ENCODE measurements at regions not wholly inside any gene's neighbourhood (a gene's known extent, or its start where the extent isn't known, plus 50 kb on each side); places are given as distances from the start of the nearest gene placed in this dataset.
"Not testable (repeated sequence)": the region's sequence is repeated elsewhere in the genome, so short reads cannot be mapped to it uniquely, and the experiment has no call there.

DNA sequence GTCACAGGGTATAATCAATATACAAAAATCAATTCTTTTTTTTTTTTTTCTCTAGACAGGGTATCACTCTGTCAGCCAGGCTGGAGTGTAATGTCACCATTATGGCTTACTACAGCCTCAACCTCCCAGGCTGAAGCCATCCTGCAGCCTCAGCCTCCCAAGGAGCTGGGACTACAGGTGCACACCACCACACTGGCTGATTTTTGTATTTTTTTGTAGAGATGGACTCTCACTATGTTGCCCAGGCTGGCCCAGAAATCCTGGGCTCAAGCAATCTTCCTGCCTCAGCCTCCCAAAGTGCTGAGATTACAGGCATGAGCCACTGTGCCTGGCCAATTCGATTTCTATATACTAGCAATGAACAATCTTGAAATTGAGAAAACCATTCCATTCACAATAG is 263.2 kb downstream of the GOLGA6L6 start:
- TF ChIP-seq POLR2AphosphoS5 (IDR thresholded peaks at IDR 0.05) = not testable (repeated sequence)
- TF ChIP-seq, protein P1, sequence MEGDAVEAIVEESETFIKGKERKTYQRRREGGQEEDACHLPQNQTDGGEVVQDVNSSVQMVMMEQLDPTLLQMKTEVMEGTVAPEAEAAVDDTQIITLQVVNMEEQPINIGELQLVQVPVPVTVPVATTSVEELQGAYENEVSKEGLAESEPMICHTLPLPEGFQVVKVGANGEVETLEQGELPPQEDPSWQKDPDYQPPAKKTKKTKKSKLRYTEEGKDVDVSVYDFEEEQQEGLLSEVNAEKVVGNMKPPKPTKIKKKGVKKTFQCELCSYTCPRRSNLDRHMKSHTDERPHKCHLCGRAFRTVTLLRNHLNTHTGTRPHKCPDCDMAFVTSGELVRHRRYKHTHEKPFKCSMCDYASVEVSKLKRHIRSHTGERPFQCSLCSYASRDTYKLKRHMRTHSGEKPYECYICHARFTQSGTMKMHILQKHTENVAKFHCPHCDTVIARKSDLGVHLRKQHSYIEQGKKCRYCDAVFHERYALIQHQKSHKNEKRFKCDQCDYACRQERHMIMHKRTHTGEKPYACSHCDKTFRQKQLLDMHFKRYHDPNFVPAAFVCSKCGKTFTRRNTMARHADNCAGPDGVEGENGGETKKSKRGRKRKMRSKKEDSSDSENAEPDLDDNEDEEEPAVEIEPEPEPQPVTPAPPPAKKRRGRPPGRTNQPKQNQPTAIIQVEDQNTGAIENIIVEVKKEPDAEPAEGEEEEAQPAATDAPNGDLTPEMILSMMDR (IDR thresholded peaks at IDR 0.05 in 8 of 11, conservative IDR thresholded peaks at IDR 0.05 in 3 of 11) = not testable (repeated sequence)
